ENCODE measurements at regions not wholly inside any gene's neighbourhood (a gene's known extent, or its start where the extent isn't known, plus 50 kb on each side); places are given as distances from the start of the nearest gene placed in this dataset.

GRCh38 chr4:11489453-11490083, 60.9 kb upstream of the HS3ST1 start:
- Mint-ChIP-seq H3K9me3 (peaks cover 8% of the 10 kb centered on the region), H3K36me3 (no peaks in the 10 kb centered on the region), H3K4me3 (no peak overlapping the region), H3K27ac (no peak overlapping the region), H3K27me3 (no peaks in the 10 kb centered on the region), H3K4me1 (ENCODE audit: unreplicated experiment) (peaks cover 13% of the 10 kb centered on the region)
- no peak for DNase-seq (ENCODE audit: extremely low spot score, unreplicated experiment)
- TF ChIP-seq CTCF (conservative IDR thresholded peaks at IDR 0.05) = no peak

GRCh38 chr4:11488657-11489452, 60.2 kb upstream of the HS3ST1 start:
- Mint-ChIP-seq H3K27me3 (no peaks in the 10 kb centered on the region), H3K9me3 (peaks cover 8% of the 10 kb centered on the region), H3K4me1 (ENCODE audit: unreplicated experiment) (peaks cover 7% of the 10 kb centered on the region), H3K4me3 (no peak overlapping the region), H3K36me3 (no peaks in the 10 kb centered on the region), H3K27ac (no peak overlapping the region)
- no peak for DNase-seq (ENCODE audit: extremely low spot score, unreplicated experiment)
- TF ChIP-seq CTCF (conservative IDR thresholded peaks at IDR 0.05) = no peak

GRCh38 chr4:11487868-11488544, 59.3 kb upstream of the HS3ST1 start:
- peaks cover 8% of the 10 kb centered on the region for H3K9me3 Mint-ChIP-seq

GRCh38 chr4:11487139-11487538, 58.4 kb upstream of the HS3ST1 start:
- no peak overlapping the region for H3K4me3 Mint-ChIP-seq
- H3K9me3 Mint-ChIP-seq = peaks cover 4% of the 10 kb centered on the region
- TF ChIP-seq CTCF (conservative IDR thresholded peaks at IDR 0.05) = no peak
- H3K27ac Mint-ChIP-seq = no peak overlapping the region
- peaks cover 7% of the 10 kb centered on the region for H3K4me1 Mint-ChIP-seq (ENCODE audit: unreplicated experiment)
- no peaks in the 10 kb centered on the region for H3K36me3 Mint-ChIP-seq
- H3K27me3 Mint-ChIP-seq = no peaks in the 10 kb centered on the region
- DNase-seq (ENCODE audit: extremely low spot score, unreplicated experiment) = no peak

More at GRCh38 chr4:11487868-11488544, 59.3 kb upstream of the HS3ST1 start:
- Mint-ChIP-seq H3K27ac (no peak overlapping the region), H3K27me3 (no peaks in the 10 kb centered on the region), H3K4me3 (no peak overlapping the region), H3K4me1 (ENCODE audit: unreplicated experiment) (peaks cover 7% of the 10 kb centered on the region), H3K36me3 (no peaks in the 10 kb centered on the region)
- no peak for TF ChIP-seq CTCF (conservative IDR thresholded peaks at IDR 0.05)
- no peak for DNase-seq (ENCODE audit: extremely low spot score, unreplicated experiment)

GRCh38 chr4:11485926-11486325, 57.2 kb upstream of the HS3ST1 start:
- H3K4me3 Mint-ChIP-seq = no peak overlapping the region
- no peaks in the 10 kb centered on the region for H3K36me3 Mint-ChIP-seq
- H3K9me3 Mint-ChIP-seq = peaks cover 4% of the 10 kb centered on the region
- H3K4me1 Mint-ChIP-seq (ENCODE audit: unreplicated experiment) = peaks cover 7% of the 10 kb centered on the region
- no peak for DNase-seq (ENCODE audit: extremely low spot score, unreplicated experiment)
- H3K27me3 Mint-ChIP-seq = no peaks in the 10 kb centered on the region
- no peak overlapping the region for H3K27ac Mint-ChIP-seq
- no peak for TF ChIP-seq CTCF (conservative IDR thresholded peaks at IDR 0.05)

All from type B pancreatic cell (in vitro differentiated cells).